ENCODE measurements at regions not wholly inside any gene's neighbourhood (a gene's known extent, or its start where the extent isn't known, plus 50 kb on each side); places are given as distances from the start of the nearest gene placed in this dataset.

DNA sequence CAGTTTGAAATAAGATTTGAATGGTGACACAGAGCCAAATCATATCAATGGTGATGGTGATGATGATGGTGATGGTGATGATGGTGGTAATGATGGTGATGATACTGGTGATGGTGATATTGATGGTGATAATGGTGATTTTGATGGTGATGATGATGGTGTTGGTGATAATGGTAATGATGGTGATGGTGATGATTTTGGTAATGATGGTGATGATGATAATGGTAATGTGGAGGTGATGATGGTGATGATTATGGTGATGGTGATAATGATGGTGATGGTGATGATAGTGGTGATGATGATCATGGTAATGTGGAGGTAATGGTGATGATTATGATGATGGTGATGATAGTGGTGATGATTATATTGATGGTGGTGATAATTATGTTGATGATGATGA is 311.9 kb upstream of the SFSWAP start:
- TF ChIP-seq, protein P1, sequence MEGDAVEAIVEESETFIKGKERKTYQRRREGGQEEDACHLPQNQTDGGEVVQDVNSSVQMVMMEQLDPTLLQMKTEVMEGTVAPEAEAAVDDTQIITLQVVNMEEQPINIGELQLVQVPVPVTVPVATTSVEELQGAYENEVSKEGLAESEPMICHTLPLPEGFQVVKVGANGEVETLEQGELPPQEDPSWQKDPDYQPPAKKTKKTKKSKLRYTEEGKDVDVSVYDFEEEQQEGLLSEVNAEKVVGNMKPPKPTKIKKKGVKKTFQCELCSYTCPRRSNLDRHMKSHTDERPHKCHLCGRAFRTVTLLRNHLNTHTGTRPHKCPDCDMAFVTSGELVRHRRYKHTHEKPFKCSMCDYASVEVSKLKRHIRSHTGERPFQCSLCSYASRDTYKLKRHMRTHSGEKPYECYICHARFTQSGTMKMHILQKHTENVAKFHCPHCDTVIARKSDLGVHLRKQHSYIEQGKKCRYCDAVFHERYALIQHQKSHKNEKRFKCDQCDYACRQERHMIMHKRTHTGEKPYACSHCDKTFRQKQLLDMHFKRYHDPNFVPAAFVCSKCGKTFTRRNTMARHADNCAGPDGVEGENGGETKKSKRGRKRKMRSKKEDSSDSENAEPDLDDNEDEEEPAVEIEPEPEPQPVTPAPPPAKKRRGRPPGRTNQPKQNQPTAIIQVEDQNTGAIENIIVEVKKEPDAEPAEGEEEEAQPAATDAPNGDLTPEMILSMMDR (IDR thresholded peaks at IDR 0.05) = no peak
- no peak for TF ChIP-seq POLR2A (IDR thresholded peaks at IDR 0.05)
